ENCODE measurements at regions not wholly inside any gene's neighbourhood (a gene's known extent, or its start where the extent isn't known, plus 50 kb on each side); places are given as distances from the start of the nearest gene placed in this dataset.

- TF ChIP-seq, protein P1, sequence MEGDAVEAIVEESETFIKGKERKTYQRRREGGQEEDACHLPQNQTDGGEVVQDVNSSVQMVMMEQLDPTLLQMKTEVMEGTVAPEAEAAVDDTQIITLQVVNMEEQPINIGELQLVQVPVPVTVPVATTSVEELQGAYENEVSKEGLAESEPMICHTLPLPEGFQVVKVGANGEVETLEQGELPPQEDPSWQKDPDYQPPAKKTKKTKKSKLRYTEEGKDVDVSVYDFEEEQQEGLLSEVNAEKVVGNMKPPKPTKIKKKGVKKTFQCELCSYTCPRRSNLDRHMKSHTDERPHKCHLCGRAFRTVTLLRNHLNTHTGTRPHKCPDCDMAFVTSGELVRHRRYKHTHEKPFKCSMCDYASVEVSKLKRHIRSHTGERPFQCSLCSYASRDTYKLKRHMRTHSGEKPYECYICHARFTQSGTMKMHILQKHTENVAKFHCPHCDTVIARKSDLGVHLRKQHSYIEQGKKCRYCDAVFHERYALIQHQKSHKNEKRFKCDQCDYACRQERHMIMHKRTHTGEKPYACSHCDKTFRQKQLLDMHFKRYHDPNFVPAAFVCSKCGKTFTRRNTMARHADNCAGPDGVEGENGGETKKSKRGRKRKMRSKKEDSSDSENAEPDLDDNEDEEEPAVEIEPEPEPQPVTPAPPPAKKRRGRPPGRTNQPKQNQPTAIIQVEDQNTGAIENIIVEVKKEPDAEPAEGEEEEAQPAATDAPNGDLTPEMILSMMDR (IDR thresholded peaks at IDR 0.05; ENCODE audit: low read depth, low read length), result no peak
- TF ChIP-seq EZH2phosphoT487 (IDR thresholded peaks at IDR 0.05; ENCODE audit: low read depth), result no peak
Observed at GRCh38 chr9:88753691-88754367, 218.9 kb downstream of the NXNL2 start.
